ENCODE measurements at regions not wholly inside any gene's neighbourhood (a gene's known extent, or its start where the extent isn't known, plus 50 kb on each side); places are given as distances from the start of the nearest gene placed in this dataset.

GRCh38 chr2:120598416-120598815, 137.3 kb upstream of the GLI2 start:
- TF ChIP-seq CTCF (IDR thresholded peaks at IDR 0.05) (no peak), EZH2 (IDR thresholded peaks at IDR 0.05; ENCODE audit: borderline replicate concordance, insufficient read depth, low read depth, low read length, poor library complexity, severe bottlenecking) (no peak)

Measured in B cell (primary cell).